Spleen (tissue), 11 donors: ENCODE measurements at regions not wholly inside any gene's neighbourhood (a gene's known extent, or its start where the extent isn't known, plus 50 kb on each side); places are given as distances from the start of the nearest gene placed in this dataset.
A peak's percentile ranks its signal among the peaks of the same experiment; 100 is the strongest.

Experiments
- DNase-seq: peaks from one replicate; pipeline ENCODE4 v3.0.0-alpha.2; 2020
- H3K27ac ChIP-seq, 8 donors: fragments of 200-600 bp; sonication (generic) in 7 of 8; 1 replicate in 4 of 8; 2 replicates in 4 of 8; pipeline versions ENCODE4 v1.5.0 to v1.8.0; 2016 to 2021; ENCODE audit warnings: inconsistent platforms in 4 of 8, mild to moderate bottlenecking in 4 of 8, moderate library complexity in 1 of 8
- H3K27me3 ChIP-seq, 7 donors: fragments of 200-600 bp; sonication (generic) in 6 of 7; replicated peaks in 1 of 7; 1 replicate in 4 of 7; 2 replicates in 3 of 7; pipeline versions ENCODE4 v1.5.0 to v1.8.0; 2016 to 2021; ENCODE audit warnings: inconsistent platforms in 3 of 7, mild to moderate bottlenecking in 1 of 7
- H3K36me3 ChIP-seq, 6 donors: fragments of 200-600 bp; sonication (generic) in 5 of 6; 1 replicate in 4 of 6; 2 replicates in 2 of 6; pipeline versions ENCODE4 v1.5.0 to v1.8.0; 2016 to 2021; ENCODE audit warnings: inconsistent platforms in 2 of 6
- H3K4me1 ChIP-seq, 6 donors: fragments of 200-600 bp; sonication (generic) in 5 of 6; 1 replicate in 3 of 6; 2 replicates in 3 of 6; pipeline versions ENCODE4 v1.5.0 to v1.8.0; 2016 to 2021; ENCODE audit warnings: inconsistent platforms in 3 of 6
- H3K4me3 ChIP-seq, 8 donors: fragments of 200-600 bp; sonication (generic) in 7 of 8; 1 replicate in 4 of 8; 2 replicates in 4 of 8; pipeline versions ENCODE4 v1.5.0 to v1.8.0; 2016 to 2021; ENCODE audit warnings: inconsistent platforms in 4 of 8, mild to moderate bottlenecking in 4 of 8, moderate library complexity in 2 of 8
- H3K9me3 ChIP-seq, 8 donors: fragments of 200-600 bp; sonication (generic) in 7 of 8; 1 replicate in 4 of 8; 2 replicates in 4 of 8; pipeline versions ENCODE4 v1.5.0 to v1.8.0; 2016 to 2021; ENCODE audit warnings: inconsistent platforms in 4 of 8
- POLR2A ChIP-seq, 3 donors: fragments of 450-650 bp; IDR thresholded peaks; one replicate each; pipeline ENCODE4 v1.5.1; 2017; ENCODE audit warnings: antibody characterized with exemption in 3 of 3, mild to moderate bottlenecking in 1 of 3
- POLR2AphosphoS5 ChIP-seq, 3 donors: sonication (generic); formaldehyde crosslinking; IDR thresholded peaks; one replicate each; pipeline ENCODE4 v1.5.1; 2017; ENCODE audit warnings: antibody characterized with exemption in 3 of 3
- WGBS, 5 donors: extraction: QIAGEN DNeasy Blood & Tissue Kit in 3 of 5; methylation state at CpG; one replicate each; pipeline versions ENCODE4 v1.1.5 to v1.1.7; 2013 to 2018; 5-methylcytosine and 5-hydroxymethylcytosine counted together
- intact Hi-C: fragments of 100-400 bp; cut with DNase I; formaldehyde crosslinking; loops from one replicate; pipeline ENCODE4 v1.15.0; 2023; ENCODE audit warnings: low total_unique reads
- TF ChIP-seq, protein P1 (sequence below), 11 experiments: fragments of 200-600 bp in 7 of 11; fragments of 450-650 bp in 4 of 11; sonication (generic) in 4 of 11; IDR thresholded peaks in 8 of 11; conservative IDR thresholded peaks in 3 of 11; 1 replicate in 7 of 11; 2 replicates in 4 of 11; pipeline versions ENCODE4 v1.4.0 to v1.8.0; 2016 to 2021; ENCODE audit warnings: antibody characterized with exemption in 11 of 11, inconsistent platforms in 4 of 11, mild to moderate bottlenecking in 1 of 11
- donor health status: healthy with polysubstance abuse.
- donor health status: DM: no; HTN: no; CAD: no; lungs with moderate emphysema.
- donor health status: DM: no; HTN: no; CAD: no.
- donor health status: Bipolar disorder and iron deficiency.
- donor health status: healthy.
- donor health status: DM: no; HTN: no; CAD: no.
- donor health status: DM: yes; HTN: yes; CAD: no.

DNA sequence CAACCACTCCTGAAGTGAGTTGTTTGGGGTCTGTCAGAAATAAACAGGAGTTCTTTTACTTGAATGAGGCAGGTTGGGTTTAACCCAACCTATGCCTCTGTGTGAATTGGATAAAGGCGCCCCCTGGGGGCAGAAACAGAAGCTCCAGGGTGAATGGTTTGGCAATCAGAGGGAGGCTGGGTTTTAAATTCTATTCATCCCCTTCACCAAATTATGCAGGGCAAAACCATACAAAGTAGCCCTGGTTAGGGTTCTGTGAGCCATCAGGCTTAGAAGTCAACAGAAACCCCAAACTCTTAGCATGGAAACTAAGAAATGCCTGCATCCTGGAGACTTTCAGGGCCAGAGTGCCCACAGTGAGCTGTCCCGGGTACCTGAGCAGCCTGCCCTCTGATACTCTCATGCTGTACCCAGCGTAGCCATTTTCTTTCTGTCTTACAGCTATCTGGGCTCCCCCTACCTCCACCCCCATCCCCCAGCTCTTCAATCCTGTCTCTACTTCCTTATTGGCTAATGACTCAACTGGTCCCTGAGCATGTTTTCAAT is 241.5 kb downstream of the ICOS start:
- Histone ChIP-seq H3K27me3 (peaks cover 0 to 8% (median 0%) of the 10 kb centered on the region in 7 donors), H3K9me3 (no peaks in the 10 kb centered on the region), H3K27ac (no peak overlapping the region), H3K4me1 (no peaks in the 10 kb centered on the region), H3K36me3 (no peaks in the 10 kb centered on the region), H3K4me3 (no peak overlapping the region)
- TF ChIP-seq, protein P1, sequence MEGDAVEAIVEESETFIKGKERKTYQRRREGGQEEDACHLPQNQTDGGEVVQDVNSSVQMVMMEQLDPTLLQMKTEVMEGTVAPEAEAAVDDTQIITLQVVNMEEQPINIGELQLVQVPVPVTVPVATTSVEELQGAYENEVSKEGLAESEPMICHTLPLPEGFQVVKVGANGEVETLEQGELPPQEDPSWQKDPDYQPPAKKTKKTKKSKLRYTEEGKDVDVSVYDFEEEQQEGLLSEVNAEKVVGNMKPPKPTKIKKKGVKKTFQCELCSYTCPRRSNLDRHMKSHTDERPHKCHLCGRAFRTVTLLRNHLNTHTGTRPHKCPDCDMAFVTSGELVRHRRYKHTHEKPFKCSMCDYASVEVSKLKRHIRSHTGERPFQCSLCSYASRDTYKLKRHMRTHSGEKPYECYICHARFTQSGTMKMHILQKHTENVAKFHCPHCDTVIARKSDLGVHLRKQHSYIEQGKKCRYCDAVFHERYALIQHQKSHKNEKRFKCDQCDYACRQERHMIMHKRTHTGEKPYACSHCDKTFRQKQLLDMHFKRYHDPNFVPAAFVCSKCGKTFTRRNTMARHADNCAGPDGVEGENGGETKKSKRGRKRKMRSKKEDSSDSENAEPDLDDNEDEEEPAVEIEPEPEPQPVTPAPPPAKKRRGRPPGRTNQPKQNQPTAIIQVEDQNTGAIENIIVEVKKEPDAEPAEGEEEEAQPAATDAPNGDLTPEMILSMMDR (IDR thresholded peaks at IDR 0.05 in 8 of 11, conservative IDR thresholded peaks at IDR 0.05 in 3 of 11) = peak in 9 of 11 experiments; percentile 33 to 74 (median 62)
- TF ChIP-seq POLR2A (IDR thresholded peaks at IDR 0.05) (no peak), POLR2AphosphoS5 (IDR thresholded peaks at IDR 0.05) (no peak)
- WGBS, 5 donors = 53 to 60% (median 55%) methylated on average over 3 of the region's 3 CpGs
- peak; percentile 76 for DNase-seq
- intact Hi-C loops = no loop called here

DNA sequence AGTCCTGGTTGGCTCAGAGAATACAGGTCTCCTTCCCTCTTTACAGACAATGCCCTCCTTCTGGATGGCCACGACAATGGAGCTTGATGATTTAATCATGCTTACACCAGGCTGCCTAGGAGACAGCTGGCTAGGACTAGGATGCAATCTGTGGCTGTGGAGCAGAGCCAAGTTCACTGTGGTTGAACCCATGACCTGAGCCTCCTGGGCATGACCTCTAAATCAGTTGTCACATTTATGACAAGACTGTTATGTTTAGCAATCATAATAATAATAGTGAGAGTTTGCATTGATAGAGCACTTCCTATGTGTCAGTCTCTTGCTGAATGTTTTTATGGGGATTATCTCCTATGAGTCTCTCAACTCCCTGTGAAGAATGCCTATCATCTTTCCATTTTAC is 244.1 kb downstream of the ICOS start:
- Histone ChIP-seq H3K36me3 (no peaks in the 10 kb centered on the region), H3K9me3 (no peaks in the 10 kb centered on the region), H3K27me3 (peaks cover 0 to 8% (median 0%) of the 10 kb centered on the region in 7 donors), H3K4me3 (no peak overlapping the region), H3K4me1 (no peaks in the 10 kb centered on the region), H3K27ac (no peak overlapping the region)
- 53 to 67% (median 61%) methylated on average over 1 of the region's 1 CpG for WGBS, 5 donors
- TF ChIP-seq POLR2AphosphoS5 (IDR thresholded peaks at IDR 0.05) (no peak), POLR2A (IDR thresholded peaks at IDR 0.05) (no peak)
- TF ChIP-seq, protein P1 (IDR thresholded peaks at IDR 0.05 in 8 of 11, conservative IDR thresholded peaks at IDR 0.05 in 3 of 11) = no peak
- DNase-seq = no peak
- intact Hi-C loops = no loop called here

DNA sequence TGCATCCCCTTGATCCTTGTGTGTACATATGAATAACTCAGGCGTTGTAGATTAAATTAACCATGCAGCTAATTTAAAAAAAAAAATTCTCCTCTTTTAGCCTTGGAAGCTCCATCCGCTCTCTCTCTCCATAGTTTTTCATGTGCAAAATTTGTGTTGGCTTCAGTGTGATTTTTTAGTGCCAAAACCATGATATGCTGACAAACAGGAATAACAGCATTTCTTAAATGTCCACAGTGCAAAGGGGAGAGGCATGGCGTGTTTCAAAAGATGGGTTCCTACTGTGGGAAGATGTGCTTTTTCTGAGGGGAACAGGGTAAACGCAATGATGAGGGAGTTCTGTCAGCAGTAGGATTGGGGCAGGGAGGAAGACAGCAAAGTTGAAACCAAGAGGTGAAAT is 247.0 kb downstream of the ICOS start:
- no peak overlapping the region for H3K4me3 ChIP-seq
- TF ChIP-seq POLR2AphosphoS5 (IDR thresholded peaks at IDR 0.05) (no peak), POLR2A (IDR thresholded peaks at IDR 0.05) (no peak)
- no peak for DNase-seq
- intact Hi-C loops = no loop called here
- no peaks in the 10 kb centered on the region for H3K4me1 ChIP-seq
- H3K36me3 ChIP-seq = no peaks in the 10 kb centered on the region
- H3K27me3 ChIP-seq = peaks cover 0 to 4% (median 0%) of the 10 kb centered on the region in 7 donors
- H3K9me3 ChIP-seq = no peaks in the 10 kb centered on the region
- H3K27ac ChIP-seq = no peak overlapping the region
- whole genome bisulfite sequencing, 5 donors = 71 to 91% (median 81%) methylated on average over 4 of the region's 4 CpGs

DNA sequence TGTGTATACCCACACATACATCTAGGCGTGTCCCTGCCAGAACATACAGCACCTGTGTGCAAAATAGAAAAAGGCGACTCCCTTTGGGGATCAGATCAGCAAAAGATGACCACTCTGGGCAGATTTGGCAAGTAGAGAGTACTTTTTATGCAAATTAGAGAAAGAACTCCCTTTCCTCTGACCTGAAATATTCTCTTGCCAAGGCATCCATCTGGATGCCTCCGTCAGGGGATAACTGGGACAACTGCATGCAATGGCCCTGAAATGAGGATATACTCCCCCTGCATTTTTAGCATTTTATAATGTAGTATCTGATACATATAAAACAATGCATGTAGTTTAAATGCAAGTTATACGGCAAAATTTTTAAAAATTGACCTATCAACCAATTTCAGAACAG is 247.7 kb downstream of the ICOS start:
- Histone ChIP-seq H3K27ac (no peak overlapping the region), H3K4me1 (no peaks in the 10 kb centered on the region), H3K9me3 (no peaks in the 10 kb centered on the region), H3K36me3 (no peaks in the 10 kb centered on the region), H3K27me3 (peaks cover 0 to 3% (median 0%) of the 10 kb centered on the region in 7 donors), H3K4me3 (no peak overlapping the region)
- 67 to 80% (median 68%) methylated on average over 4 of the region's 4 CpGs for WGBS, 5 donors
- intact Hi-C loops = no loop called here
- TF ChIP-seq, protein P1 (IDR thresholded peaks at IDR 0.05 in 8 of 11, conservative IDR thresholded peaks at IDR 0.05 in 3 of 11) = no peak
- no peak for TF ChIP-seq POLR2AphosphoS5 (IDR thresholded peaks at IDR 0.05)
- no peak for TF ChIP-seq POLR2A (IDR thresholded peaks at IDR 0.05)
- no peak for DNase-seq
